RWPE2 (cell line): ENCODE measurements at regions not wholly inside any gene's neighbourhood (a gene's known extent, or its start where the extent isn't known, plus 50 kb on each side); places are given as distances from the start of the nearest gene placed in this dataset.

Source experiments
- ATAC-seq: fragments of 200-7000 bp; cut with Tn5 transposase; 3 replicates; pipeline ENCODE4 v1.9.1; 2021; ENCODE audit warnings: low read depth
- DNase-seq: peaks from one replicate; pipeline ENCODE4 v3.0.0-alpha.2; 2020; ENCODE audit warnings: low spot score
- H3K27ac ChIP-seq: fragments of 450-650 bp; 2 replicates; pipeline ENCODE4 v1.5.1; 2017; ENCODE audit warnings: mild to moderate bottlenecking; ENCODE audit not compliant: poor library complexity, severe bottlenecking
- H3K27me3 ChIP-seq: fragments of 250-450 bp; sonication (Bioruptor Pico); 2 replicates; pipeline ENCODE4 v1.5.1; 2021; ENCODE audit warnings: mild to moderate bottlenecking, moderate library complexity; ENCODE audit not compliant: insufficient read depth, poor library complexity, severe bottlenecking
- H3K36me3 ChIP-seq: fragments of 250-450 bp; sonication (Bioruptor Pico); 2 replicates; pipeline ENCODE4 v1.5.1; 2020; ENCODE audit warnings: low read depth, mild to moderate bottlenecking, moderate library complexity
- H3K4me1 ChIP-seq: fragments of 250-450 bp; sonication (Bioruptor Pico); 2 replicates; pipeline ENCODE4 v1.5.1; 2021; ENCODE audit warnings: mild to moderate bottlenecking, moderate library complexity; ENCODE audit not compliant: insufficient read depth, poor library complexity, severe bottlenecking
- H3K4me3 ChIP-seq: fragments of 250-450 bp; sonication (Bioruptor Pico); 2 replicates; pipeline ENCODE4 v1.5.1; 2021; ENCODE audit warnings: mild to moderate bottlenecking, moderate library complexity; ENCODE audit not compliant: severe bottlenecking
- H3K9me3 ChIP-seq: fragments of 250-450 bp; sonication (Bioruptor Pico); 2 replicates; pipeline ENCODE4 v1.5.1; 2021; ENCODE audit warnings: mild to moderate bottlenecking, moderate library complexity; ENCODE audit not compliant: severe bottlenecking
- TF ChIP-seq, protein P1 (sequence below): fragments of 450-650 bp; IDR thresholded peaks from one replicate; pipeline ENCODE4 v1.5.1; 2017; ENCODE audit warnings: mild to moderate bottlenecking, moderate library complexity; ENCODE audit not compliant: poor library complexity, severe bottlenecking

DNA sequence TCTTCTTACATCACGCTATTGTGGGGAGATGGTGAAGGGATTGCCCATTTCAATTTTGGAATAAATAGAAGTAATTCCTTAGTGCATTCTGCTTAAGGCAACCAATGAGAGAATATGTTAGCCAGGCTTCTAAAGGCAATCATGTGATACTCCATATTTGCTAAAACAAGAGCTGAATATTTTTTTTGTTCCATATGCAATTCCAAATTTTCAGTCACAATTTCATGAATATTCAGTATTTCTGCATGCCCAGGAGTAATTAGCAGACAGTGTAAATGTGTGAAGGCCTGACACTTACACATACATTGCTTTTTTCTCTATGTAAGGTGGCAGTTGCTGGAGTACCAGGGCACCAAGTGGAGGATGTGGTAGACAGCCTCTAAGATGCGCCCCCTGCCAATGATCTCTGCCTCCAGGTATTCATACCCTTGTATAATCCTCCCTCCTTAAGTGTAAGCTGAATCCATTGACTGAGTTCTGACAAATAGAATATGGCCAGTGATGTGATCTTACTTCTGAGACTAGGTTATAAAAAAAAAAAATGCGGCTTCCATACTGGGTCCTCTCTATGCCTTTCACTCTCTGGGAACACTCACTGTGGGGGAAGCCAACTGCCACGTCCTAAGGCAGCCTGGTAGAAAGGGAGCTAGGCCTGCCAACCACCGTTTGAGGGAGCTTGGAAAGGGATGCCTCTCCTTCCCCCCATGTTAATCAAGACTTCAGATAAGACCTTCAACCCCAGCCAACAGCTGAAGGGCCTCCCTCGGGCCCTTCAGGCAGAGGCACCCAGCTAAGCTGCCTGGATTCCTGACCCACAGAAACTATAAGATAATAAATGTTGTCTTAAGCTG is 62.7 kb upstream of the PTGR2 start:
- Histone ChIP-seq H3K4me1 (peaks cover 52% of the 10 kb centered on the region), H3K9me3 (no peaks in the 10 kb centered on the region), H3K36me3 (no peaks in the 10 kb centered on the region), H3K27me3 (no peaks in the 10 kb centered on the region), H3K27ac (peak overlapping the region; percentile 91), H3K4me3 (no peak overlapping the region)
- DNase-seq (peak; percentile 34), ATAC-seq (no peak)
- TF ChIP-seq, protein P1, sequence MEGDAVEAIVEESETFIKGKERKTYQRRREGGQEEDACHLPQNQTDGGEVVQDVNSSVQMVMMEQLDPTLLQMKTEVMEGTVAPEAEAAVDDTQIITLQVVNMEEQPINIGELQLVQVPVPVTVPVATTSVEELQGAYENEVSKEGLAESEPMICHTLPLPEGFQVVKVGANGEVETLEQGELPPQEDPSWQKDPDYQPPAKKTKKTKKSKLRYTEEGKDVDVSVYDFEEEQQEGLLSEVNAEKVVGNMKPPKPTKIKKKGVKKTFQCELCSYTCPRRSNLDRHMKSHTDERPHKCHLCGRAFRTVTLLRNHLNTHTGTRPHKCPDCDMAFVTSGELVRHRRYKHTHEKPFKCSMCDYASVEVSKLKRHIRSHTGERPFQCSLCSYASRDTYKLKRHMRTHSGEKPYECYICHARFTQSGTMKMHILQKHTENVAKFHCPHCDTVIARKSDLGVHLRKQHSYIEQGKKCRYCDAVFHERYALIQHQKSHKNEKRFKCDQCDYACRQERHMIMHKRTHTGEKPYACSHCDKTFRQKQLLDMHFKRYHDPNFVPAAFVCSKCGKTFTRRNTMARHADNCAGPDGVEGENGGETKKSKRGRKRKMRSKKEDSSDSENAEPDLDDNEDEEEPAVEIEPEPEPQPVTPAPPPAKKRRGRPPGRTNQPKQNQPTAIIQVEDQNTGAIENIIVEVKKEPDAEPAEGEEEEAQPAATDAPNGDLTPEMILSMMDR: no peak

DNA sequence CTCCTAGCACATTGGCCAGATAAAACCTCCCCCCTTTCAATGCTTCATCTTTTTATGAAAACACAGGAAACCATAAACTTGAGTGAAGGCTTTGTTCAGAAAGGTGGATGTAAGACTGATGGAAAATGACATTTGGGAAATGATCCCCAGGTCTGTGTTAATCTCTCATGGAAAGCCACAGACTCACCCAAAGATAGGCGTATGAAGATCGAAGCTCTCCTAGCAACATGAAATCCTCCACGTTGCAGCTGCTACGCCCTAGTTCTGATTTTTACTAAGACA is 63.4 kb upstream of the PTGR2 start:
- H3K4me1 ChIP-seq: peaks cover 51% of the 10 kb centered on the region
- ATAC-seq (no peak), DNase-seq (no peak)
- H3K36me3 ChIP-seq: no peaks in the 10 kb centered on the region
- H3K9me3 ChIP-seq: no peaks in the 10 kb centered on the region
- peak overlapping the region; percentile 87 for H3K4me3 ChIP-seq
- TF ChIP-seq, protein P1: no peak
- no peaks in the 10 kb centered on the region for H3K27me3 ChIP-seq
- peak overlapping the region; percentile 91 for H3K27ac ChIP-seq

DNA sequence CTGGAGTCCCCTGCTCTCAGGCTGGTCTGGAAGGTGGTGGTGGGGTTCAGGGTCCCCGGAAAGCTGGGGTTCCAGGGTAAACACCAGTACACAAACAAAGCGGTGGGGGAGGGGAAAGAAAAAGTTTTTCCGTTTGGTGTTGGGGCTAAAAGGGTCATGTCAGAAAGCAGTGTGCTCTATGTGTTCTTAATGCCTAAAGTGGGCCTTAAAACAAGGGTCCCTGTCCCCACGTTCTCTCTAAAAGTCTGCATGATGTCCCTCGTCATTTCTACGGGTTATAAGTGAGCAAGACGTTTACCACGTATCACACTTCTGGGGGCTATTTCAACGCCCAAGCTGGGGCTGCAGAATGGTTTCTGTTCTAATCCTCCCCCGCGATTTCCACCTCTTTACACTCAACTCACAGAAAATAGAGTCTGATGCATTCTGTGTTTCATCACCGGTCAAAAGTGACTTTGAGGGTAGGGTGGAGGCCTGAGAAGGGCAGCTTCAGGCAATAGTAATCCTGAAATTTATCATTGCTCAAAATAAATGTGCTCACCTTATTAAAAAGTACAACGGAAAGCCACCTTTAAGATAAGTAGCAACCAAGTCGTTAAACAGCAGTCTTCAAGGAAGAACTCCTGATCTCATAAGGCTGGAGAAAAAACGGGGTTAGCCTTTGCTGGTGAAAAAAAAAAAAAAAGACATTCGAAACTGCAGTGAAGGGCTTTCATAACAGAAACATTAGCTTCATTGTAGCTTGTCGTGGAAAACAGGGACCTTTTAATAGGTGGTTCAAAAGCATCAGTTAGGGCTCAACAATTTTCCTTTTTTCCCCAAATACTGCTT is 63.9 kb upstream of the PTGR2 start:
- ATAC-seq: no peak

DNA sequence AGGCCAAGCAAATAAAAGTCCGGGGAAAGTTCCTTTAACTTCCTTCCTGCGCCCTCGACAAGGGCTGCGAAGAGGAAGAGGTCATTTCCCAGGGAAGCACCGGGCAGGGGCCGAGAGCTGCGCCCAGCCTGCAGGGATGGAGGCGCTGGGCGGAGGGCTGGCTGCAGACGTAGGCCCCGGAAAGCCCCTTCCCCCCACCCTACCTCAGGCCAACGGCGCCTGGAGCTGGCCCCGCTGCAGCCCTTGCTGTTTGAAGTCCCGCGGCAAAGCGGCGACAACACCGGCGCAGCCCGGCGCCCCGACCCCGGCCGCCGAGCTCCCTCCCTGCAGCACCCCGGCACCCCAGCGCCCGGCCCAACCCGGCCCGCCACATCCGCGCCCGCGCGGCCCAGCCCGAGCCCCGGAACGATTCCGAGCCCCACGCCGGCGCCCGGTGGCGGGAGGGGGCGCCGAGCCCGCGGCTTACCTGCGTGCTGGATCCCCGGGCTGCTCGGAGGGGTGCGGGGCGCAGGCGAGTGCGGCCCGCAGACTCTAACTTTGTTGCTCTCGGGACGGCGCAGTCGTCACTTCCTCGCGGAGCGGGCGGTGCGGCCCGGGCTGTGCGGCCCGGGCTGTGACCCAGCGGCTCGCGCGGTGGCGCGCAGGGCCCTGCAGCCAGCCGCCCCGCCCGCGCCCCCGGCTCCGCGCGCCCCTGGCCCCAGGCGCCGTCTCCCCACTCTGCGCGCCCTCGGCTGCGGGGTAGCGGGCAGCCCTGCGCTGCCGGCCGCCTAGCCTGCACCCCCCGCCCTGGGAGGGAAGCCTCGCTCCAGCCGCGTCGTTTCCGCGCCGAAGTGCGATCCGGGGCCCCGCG is 64.8 kb upstream of the PTGR2 start:
- Histone ChIP-seq H3K27me3 (no peaks in the 10 kb centered on the region), H3K9me3 (no peaks in the 10 kb centered on the region), H3K36me3 (peaks cover 3% of the 10 kb centered on the region; the same call in 1 of the 2 replicates), H3K4me3 (peak overlapping the region; percentile 87), H3K4me1 (peaks cover 51% of the 10 kb centered on the region), H3K27ac (peak overlapping the region; percentile 91)
- TF ChIP-seq, protein P1: no peak
- peak; percentile 68 for DNase-seq
- ATAC-seq: peak; percentile 10; the same call in 2 of the 3 replicates

More for the DNA sequence above, 63.9 kb upstream of the PTGR2 start:
- Histone ChIP-seq H3K27me3 (no peaks in the 10 kb centered on the region), H3K9me3 (no peaks in the 10 kb centered on the region), H3K27ac (peak overlapping the region; percentile 91), H3K4me1 (peaks cover 51% of the 10 kb centered on the region), H3K36me3 (peaks cover 1% of the 10 kb centered on the region; the same call in 1 of the 2 replicates), H3K4me3 (peak overlapping the region; percentile 87)
- DNase-seq: peak; percentile 56
- TF ChIP-seq, protein P1: no peak
